SU-DHL-6 (cell line): ENCODE measurements at regions not wholly inside any gene's neighbourhood (a gene's known extent, or its start where the extent isn't known, plus 50 kb on each side); places are given as distances from the start of the nearest gene placed in this dataset.

Experiments
- H2AFZ ChIP-seq: fragments of 200-600 bp; sonication (generic); 2 replicates; pipeline ENCODE4 v1.6.1; 2014; ENCODE audit warnings: low read depth, mild to moderate bottlenecking, moderate library complexity, mixed read lengths, antibody characterized with exemption, low read length; ENCODE audit not compliant: severe bottlenecking
- H3F3A ChIP-seq: fragments of 200-600 bp; shearing (Covaris generic); 2 replicates; pipeline ENCODE4 v1.6.0; 2016; ENCODE audit warnings: antibody characterized with exemption, mild to moderate bottlenecking; ENCODE audit not compliant: insufficient read depth
- H3K27ac ChIP-seq: fragments of 200-600 bp; sonication (generic); 2 replicates; pipeline ENCODE4 v1.5.1; 2016; ENCODE audit warnings: low read depth, mild to moderate bottlenecking, low read length, moderate library complexity, mixed read lengths
- H3K27me3 ChIP-seq: fragments of 200-600 bp; sonication (generic), shearing (Covaris generic); 2 replicates; pipeline ENCODE4 v1.6.0; 2014; ENCODE audit warnings: mild to moderate bottlenecking, low read length
- H3K36me3 ChIP-seq: fragments of 200-600 bp; sonication (generic); 2 replicates; pipeline ENCODE4 v1.6.1; 2014; ENCODE audit warnings: mild to moderate bottlenecking, low read length, mixed read lengths
- H3K4me2 ChIP-seq: fragments of 300-600, 200-600 bp; shearing (Covaris generic), sonication (generic); 2 replicates; pipeline ENCODE4 v1.6.0; 2014; ENCODE audit warnings: low read length, low read depth, mild to moderate bottlenecking; ENCODE audit not compliant: poor library complexity, severe bottlenecking
- H3K4me3 ChIP-seq: fragments of 200-600 bp; sonication (generic); 2 replicates; pipeline ENCODE4 v1.5.1; 2014; ENCODE audit warnings: antibody characterized with exemption, low read length, mild to moderate bottlenecking, mixed read lengths; ENCODE audit not compliant: insufficient read depth, poor library complexity, severe bottlenecking
- H3K79me2 ChIP-seq: fragments of 200-600 bp; sonication (generic); 2 replicates; pipeline ENCODE4 v1.6.1; 2014; ENCODE audit warnings: mild to moderate bottlenecking, low read length, moderate library complexity; ENCODE audit not compliant: insufficient read depth
- H3K9ac ChIP-seq: fragments of 200-600 bp; sonication (generic); 2 replicates; pipeline ENCODE4 v1.7.0; 2014; ENCODE audit warnings: mild to moderate bottlenecking, low read length
- H3K9me2 ChIP-seq: fragments of 200-600 bp; sonication (generic); replicated peaks from 2 replicates; pipeline ENCODE4 v1.6.1; 2014; ENCODE audit warnings: low read length; ENCODE audit not compliant: insufficient read depth
- H3K9me3 ChIP-seq: fragments of 200-600 bp; sonication (generic); 2 replicates; pipeline ENCODE4 v1.6.1; 2014; ENCODE audit warnings: low read length, mixed read lengths; ENCODE audit not compliant: insufficient read depth
- H4K20me1 ChIP-seq: fragments of 200-600 bp; sonication (generic); 2 replicates; pipeline ENCODE4 v1.6.1; 2014; ENCODE audit warnings: low read depth, mild to moderate bottlenecking, antibody characterized with exemption, low read length, moderate library complexity, mixed read lengths
- CTCF ChIP-seq: fragments of 200-600 bp; sonication (generic); IDR thresholded peaks from one replicate; pipeline ENCODE4 v1.5.1; 2017; ENCODE audit warnings: antibody characterized with exemption, mild to moderate bottlenecking, low read length, moderate library complexity; ENCODE audit not compliant: insufficient read depth, poor library complexity, severe bottlenecking
- EZH2phosphoT487 ChIP-seq: fragments of 200-600 bp; sonication (generic), shearing (Covaris generic); conservative IDR thresholded peaks from 2 replicates; pipeline ENCODE4 v1.6.1; 2018; ENCODE audit warnings: mild to moderate bottlenecking, antibody characterized with exemption, low read length, moderate library complexity, mixed read lengths

DNA sequence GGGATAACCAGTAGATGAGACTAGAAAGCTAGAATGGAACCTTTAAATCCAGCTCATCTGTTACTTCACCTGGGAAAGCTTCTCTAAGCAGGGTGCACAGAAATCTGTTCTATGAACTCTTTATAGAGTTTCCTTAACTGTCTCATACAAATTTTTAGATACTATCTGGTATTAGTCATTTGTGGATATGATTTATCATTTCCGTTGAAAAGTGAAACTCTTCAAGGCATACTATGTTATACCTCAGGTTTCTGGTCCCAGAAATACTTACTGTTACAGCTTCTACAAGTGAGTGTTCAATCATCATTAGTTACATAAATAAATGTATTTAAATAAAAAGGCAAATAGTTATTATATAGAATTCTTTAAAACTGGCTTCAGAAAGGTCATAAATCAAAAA, 298.3 kb upstream of the AGA start:
- Histone ChIP-seq H3K27ac (no peak overlapping the region), H3K79me2 (no peaks in the 10 kb centered on the region), H3K9ac (no peak overlapping the region), H4K20me1 (no peaks in the 10 kb centered on the region), H3K4me3 (no peak overlapping the region), H3K36me3 (no peaks in the 10 kb centered on the region), H2AFZ (no peak overlapping the region), H3K9me3 (no peaks in the 10 kb centered on the region), H3K27me3 (no peaks in the 10 kb centered on the region), H3K4me2 (no peak overlapping the region), H3F3A (no peaks in the 10 kb centered on the region), H3K9me2 (no peaks in the 10 kb centered on the region)
- TF ChIP-seq CTCF (no peak), EZH2phosphoT487 (no peak)

DNA sequence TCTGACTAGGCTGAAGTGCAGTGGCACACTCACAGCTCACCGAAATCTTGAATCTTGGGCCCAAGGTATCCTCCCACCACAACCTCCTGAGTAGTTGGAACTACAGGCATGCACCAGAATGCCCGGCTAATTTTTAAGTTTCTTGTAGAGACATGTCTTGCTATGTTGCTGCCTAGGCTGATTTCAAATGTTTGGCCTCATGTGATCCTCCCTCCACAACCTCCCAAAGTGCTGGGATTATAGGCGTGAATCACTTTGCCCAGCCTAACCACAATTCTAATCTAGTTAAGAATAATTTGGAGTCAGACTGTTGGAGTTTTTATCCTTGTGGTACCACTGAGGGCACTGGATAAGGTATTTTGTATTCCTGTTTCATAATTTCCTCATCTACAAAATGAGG, 317.5 kb upstream of the AGA start:
- Histone ChIP-seq H3K79me2 (no peaks in the 10 kb centered on the region), H2AFZ (no peak overlapping the region), H3K4me2 (no peak overlapping the region), H3K9ac (no peak overlapping the region), H3K4me3 (no peak overlapping the region), H3K9me3 (no peaks in the 10 kb centered on the region), H3K36me3 (no peaks in the 10 kb centered on the region), H3K27ac (no peak overlapping the region), H3F3A (no peaks in the 10 kb centered on the region), H3K9me2 (no peaks in the 10 kb centered on the region), H3K27me3 (no peaks in the 10 kb centered on the region), H4K20me1 (no peaks in the 10 kb centered on the region)
- TF ChIP-seq EZH2phosphoT487 (no peak), CTCF (no peak)

- H3K36me3 ChIP-seq, result no peaks in the 10 kb centered on the region
- H3K27ac ChIP-seq, result no peak overlapping the region
- H3K9me2 ChIP-seq, result no peaks in the 10 kb centered on the region
- H3K79me2 ChIP-seq, result no peaks in the 10 kb centered on the region
- H2AFZ ChIP-seq, result no peak overlapping the region
- no peaks in the 10 kb centered on the region for H3K9me3 ChIP-seq
- no peak overlapping the region for H3K4me3 ChIP-seq
- no peaks in the 10 kb centered on the region for H4K20me1 ChIP-seq
- no peaks in the 10 kb centered on the region for H3F3A ChIP-seq
- no peak overlapping the region for H3K4me2 ChIP-seq
- H3K27me3 ChIP-seq, result no peaks in the 10 kb centered on the region
- TF ChIP-seq CTCF (no peak), EZH2phosphoT487 (no peak)
- H3K9ac ChIP-seq, result no peak overlapping the region
These were observed 319.5 kb upstream of the AGA start for GRCh38 chr4:177761692-177762091.

GRCh38 chr4:177769155-177769554, 326.9 kb upstream of the AGA start:
- no peaks in the 10 kb centered on the region for H3K36me3 ChIP-seq
- no peak overlapping the region for H3K4me2 ChIP-seq
- H3K9me3 ChIP-seq, result no peaks in the 10 kb centered on the region
- no peak overlapping the region for H3K4me3 ChIP-seq
- no peak overlapping the region for H3K27ac ChIP-seq
- no peaks in the 10 kb centered on the region for H3K9me2 ChIP-seq
- no peaks in the 10 kb centered on the region for H4K20me1 ChIP-seq
- H3K79me2 ChIP-seq, result no peaks in the 10 kb centered on the region
- H3F3A ChIP-seq, result no peaks in the 10 kb centered on the region
- H3K27me3 ChIP-seq, result no peaks in the 10 kb centered on the region
- H3K9ac ChIP-seq, result no peak overlapping the region
- no peak for TF ChIP-seq CTCF
- TF ChIP-seq EZH2phosphoT487, result no peak
- no peak overlapping the region for H2AFZ ChIP-seq
